ENCODE measurements at regions not wholly inside any gene's neighbourhood (a gene's known extent, or its start where the extent isn't known, plus 50 kb on each side); places are given as distances from the start of the nearest gene placed in this dataset.

DNA sequence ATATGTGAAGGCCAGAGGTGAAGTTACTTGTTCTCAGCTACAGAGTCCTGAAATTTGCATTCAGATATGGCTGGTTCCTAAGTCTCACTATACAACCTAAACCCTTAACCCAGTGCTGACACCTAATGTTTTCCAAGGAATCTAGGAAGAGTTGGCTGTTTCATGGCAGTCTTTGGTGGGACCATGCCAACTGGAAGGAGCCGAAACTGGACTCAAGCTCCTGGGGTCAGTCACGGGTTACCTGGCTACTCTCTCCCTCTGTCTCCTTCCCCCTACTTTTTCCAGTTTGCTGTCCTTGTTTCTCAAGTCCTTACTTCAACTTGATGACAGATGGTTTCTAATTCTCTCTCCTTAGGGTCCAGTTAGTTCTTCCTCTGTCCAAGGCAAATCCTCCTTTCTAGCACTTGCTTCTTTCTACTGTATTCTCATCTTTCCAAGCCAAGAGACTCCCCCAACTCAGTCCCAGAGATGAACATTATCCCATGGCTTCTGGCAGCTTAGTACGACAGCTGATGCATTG is 88.6 kb upstream of the COL6A5 start:
- Histone ChIP-seq H3K27ac (no peak overlapping the region), H3K9me3 (no peaks in the 10 kb centered on the region), H3K27me3 (replicated peaks; ENCODE audit: insufficient read depth) (no peaks in the 10 kb centered on the region), H3K4me1 (ENCODE audit: control insufficient read depth in 1 of 2, low read depth in 2 of 2) (no peaks in the 10 kb centered on the region), H3K4me3 (no peak overlapping the region), H3K36me3 (no peaks in the 10 kb centered on the region)
- DNase-seq (ENCODE audit: low spot score) (no peak), ATAC-seq (ENCODE audit: insufficient number of reproducible peaks, low FRiP score, low read depth) (no peak)
- TF ChIP-seq, protein P1, sequence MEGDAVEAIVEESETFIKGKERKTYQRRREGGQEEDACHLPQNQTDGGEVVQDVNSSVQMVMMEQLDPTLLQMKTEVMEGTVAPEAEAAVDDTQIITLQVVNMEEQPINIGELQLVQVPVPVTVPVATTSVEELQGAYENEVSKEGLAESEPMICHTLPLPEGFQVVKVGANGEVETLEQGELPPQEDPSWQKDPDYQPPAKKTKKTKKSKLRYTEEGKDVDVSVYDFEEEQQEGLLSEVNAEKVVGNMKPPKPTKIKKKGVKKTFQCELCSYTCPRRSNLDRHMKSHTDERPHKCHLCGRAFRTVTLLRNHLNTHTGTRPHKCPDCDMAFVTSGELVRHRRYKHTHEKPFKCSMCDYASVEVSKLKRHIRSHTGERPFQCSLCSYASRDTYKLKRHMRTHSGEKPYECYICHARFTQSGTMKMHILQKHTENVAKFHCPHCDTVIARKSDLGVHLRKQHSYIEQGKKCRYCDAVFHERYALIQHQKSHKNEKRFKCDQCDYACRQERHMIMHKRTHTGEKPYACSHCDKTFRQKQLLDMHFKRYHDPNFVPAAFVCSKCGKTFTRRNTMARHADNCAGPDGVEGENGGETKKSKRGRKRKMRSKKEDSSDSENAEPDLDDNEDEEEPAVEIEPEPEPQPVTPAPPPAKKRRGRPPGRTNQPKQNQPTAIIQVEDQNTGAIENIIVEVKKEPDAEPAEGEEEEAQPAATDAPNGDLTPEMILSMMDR (IDR thresholded peaks at IDR 0.05): no peak

GRCh38 chr3:130258532-130258952 is 86.9 kb upstream of the COL6A5 start:
- TF ChIP-seq, protein P1 (IDR thresholded peaks at IDR 0.05): no peak
- DNase-seq (ENCODE audit: low spot score) (no peak), ATAC-seq (ENCODE audit: insufficient number of reproducible peaks, low FRiP score, low read depth) (no peak)
- H3K4me3 ChIP-seq: no peak overlapping the region
- H3K27ac ChIP-seq: no peak overlapping the region
- H3K9me3 ChIP-seq: no peaks in the 10 kb centered on the region
- H3K27me3 ChIP-seq (replicated peaks; ENCODE audit: insufficient read depth): no peaks in the 10 kb centered on the region
- no peaks in the 10 kb centered on the region for H3K4me1 ChIP-seq (ENCODE audit: control insufficient read depth in 1 of 2, low read depth in 2 of 2)
- H3K36me3 ChIP-seq: no peaks in the 10 kb centered on the region

GRCh38 chr3:130259166-130259874 is 86.2 kb upstream of the COL6A5 start:
- TF ChIP-seq, protein P1 (IDR thresholded peaks at IDR 0.05): no peak
- DNase-seq (ENCODE audit: low spot score): no peak
- no peak for ATAC-seq (ENCODE audit: insufficient number of reproducible peaks, low FRiP score, low read depth)
- no peak overlapping the region for H3K4me3 ChIP-seq
- no peaks in the 10 kb centered on the region for H3K4me1 ChIP-seq (ENCODE audit: control insufficient read depth in 1 of 2, low read depth in 2 of 2)
- H3K27ac ChIP-seq: no peak overlapping the region
- H3K9me3 ChIP-seq: no peaks in the 10 kb centered on the region
- no peaks in the 10 kb centered on the region for H3K27me3 ChIP-seq (replicated peaks; ENCODE audit: insufficient read depth)
- no peaks in the 10 kb centered on the region for H3K36me3 ChIP-seq

DNA sequence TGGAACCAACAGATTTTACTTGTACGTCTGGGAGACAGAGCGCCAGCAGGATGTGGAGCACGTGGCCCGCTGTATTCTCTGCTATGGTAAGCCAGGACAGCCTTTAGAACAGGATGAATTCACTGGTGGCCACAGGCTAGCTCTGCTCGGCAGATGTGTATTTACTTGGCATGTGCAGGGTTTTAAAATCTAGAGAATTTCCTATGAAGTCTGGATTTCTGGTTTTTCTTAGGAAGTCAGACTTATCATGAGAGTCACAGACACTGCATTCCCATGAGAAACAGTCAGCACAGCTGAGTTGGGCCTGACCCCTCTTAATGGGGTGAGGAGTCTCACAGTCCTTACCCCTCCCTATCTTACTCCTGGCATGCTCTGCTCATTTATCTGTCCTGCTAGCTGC is 84.6 kb upstream of the COL6A5 start:
- H3K27me3 ChIP-seq (replicated peaks; ENCODE audit: insufficient read depth): no peaks in the 10 kb centered on the region
- no peak for DNase-seq (ENCODE audit: low spot score)
- no peak for ATAC-seq (ENCODE audit: insufficient number of reproducible peaks, low FRiP score, low read depth)
- H3K9me3 ChIP-seq: no peaks in the 10 kb centered on the region
- TF ChIP-seq, protein P1 (IDR thresholded peaks at IDR 0.05): no peak
- no peak overlapping the region for H3K27ac ChIP-seq
- H3K4me3 ChIP-seq: no peak overlapping the region
- no peaks in the 10 kb centered on the region for H3K4me1 ChIP-seq (ENCODE audit: control insufficient read depth in 1 of 2, low read depth in 2 of 2)
- no peaks in the 10 kb centered on the region for H3K36me3 ChIP-seq

DNA sequence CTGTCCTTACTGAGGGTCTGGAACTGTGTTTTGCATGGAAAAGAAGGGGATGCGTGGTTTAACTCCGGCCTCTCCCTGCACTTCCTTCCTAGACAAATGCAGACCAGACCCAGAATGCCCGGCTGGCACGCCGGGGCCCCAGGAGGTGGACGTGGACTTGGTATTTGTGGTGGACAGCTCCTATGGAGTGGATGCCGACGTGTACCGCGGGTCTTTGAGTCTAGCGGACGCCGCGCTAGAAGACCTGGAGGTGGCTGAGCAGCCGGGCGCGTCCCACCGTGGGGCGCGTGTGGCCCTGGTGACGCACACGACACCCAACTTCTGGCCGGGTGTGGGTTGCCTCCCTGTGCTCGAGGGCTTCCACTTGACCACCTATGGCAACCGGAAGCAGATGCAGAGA is 81.8 kb upstream of the COL6A5 start:
- DNase-seq (ENCODE audit: low spot score) (no peak), ATAC-seq (ENCODE audit: insufficient number of reproducible peaks, low FRiP score, low read depth) (no peak)
- no peaks in the 10 kb centered on the region for H3K27me3 ChIP-seq (replicated peaks; ENCODE audit: insufficient read depth)
- no peak overlapping the region for H3K27ac ChIP-seq
- no peak overlapping the region for H3K4me3 ChIP-seq
- H3K4me1 ChIP-seq (ENCODE audit: control insufficient read depth in 1 of 2, low read depth in 2 of 2): no peaks in the 10 kb centered on the region
- no peaks in the 10 kb centered on the region for H3K9me3 ChIP-seq
- TF ChIP-seq, protein P1 (IDR thresholded peaks at IDR 0.05): no peak
- H3K36me3 ChIP-seq: no peaks in the 10 kb centered on the region

Measured in thoracic aorta (tissue), 2 donors.